Thyroid gland (tissue), 4 donors: ENCODE measurements at regions not wholly inside any gene's neighbourhood (a gene's known extent, or its start where the extent isn't known, plus 50 kb on each side); places are given as distances from the start of the nearest gene placed in this dataset.

Experiments
- CTCF ChIP-seq, 6 experiments: fragments of 200-600 bp in 3 of 6; fragments of 450-650 bp in 3 of 6; sonication (generic) in 3 of 6; IDR thresholded peaks; one replicate each; pipeline ENCODE4 v1.5.1; 2016 to 2019; ENCODE audit warnings: antibody characterized with exemption in 6 of 6, mild to moderate bottlenecking in 2 of 6, inconsistent platforms in 1 of 6, moderate library complexity in 1 of 6
- POLR2A ChIP-seq, 2 donors: fragments of 450-650 bp; IDR thresholded peaks; one replicate each; pipeline ENCODE4 v1.6.1; 2017; ENCODE audit warnings: antibody characterized with exemption in 2 of 2, mild to moderate bottlenecking in 2 of 2, moderate library complexity in 1 of 2

GRCh38 chr10:111989136-111989911 is 194.2 kb downstream of the GPAM start:
- no peak for TF ChIP-seq CTCF (IDR thresholded peaks at IDR 0.05)
- TF ChIP-seq POLR2A (IDR thresholded peaks at IDR 0.05) = no peak
